GM18505 (cell line): ENCODE measurements at regions not wholly inside any gene's neighbourhood (a gene's known extent, or its start where the extent isn't known, plus 50 kb on each side); places are given as distances from the start of the nearest gene placed in this dataset.

Experiments
- ATAC-seq: cut with Tn5 transposase; IDR thresholded peaks from one replicate; pipeline ENCODE4 v1.9.1; 2021; ENCODE audit not compliant: unreplicated experiment
- POLR2A ChIP-seq: IDR thresholded peaks from 4 replicates; pipeline ENCODE4 v1.6.1; 2011; ENCODE audit warnings: borderline replicate concordance; ENCODE audit not compliant: insufficient read depth, insufficient read length; ENCODE audit errors: extremely low read depth

GRCh38 chr1:222114536-222115156, 372.8 kb upstream of the DUSP10 start:
- TF ChIP-seq POLR2A: no peak
- ATAC-seq: no peak

GRCh38 chr1:222109836-222110235, 367.9 kb upstream of the DUSP10 start:
- TF ChIP-seq POLR2A: no peak
- ATAC-seq: no peak

- TF ChIP-seq POLR2A: no peak
Observed at GRCh38 chr1:222107975-222108374, 366.1 kb upstream of the DUSP10 start.

DNA sequence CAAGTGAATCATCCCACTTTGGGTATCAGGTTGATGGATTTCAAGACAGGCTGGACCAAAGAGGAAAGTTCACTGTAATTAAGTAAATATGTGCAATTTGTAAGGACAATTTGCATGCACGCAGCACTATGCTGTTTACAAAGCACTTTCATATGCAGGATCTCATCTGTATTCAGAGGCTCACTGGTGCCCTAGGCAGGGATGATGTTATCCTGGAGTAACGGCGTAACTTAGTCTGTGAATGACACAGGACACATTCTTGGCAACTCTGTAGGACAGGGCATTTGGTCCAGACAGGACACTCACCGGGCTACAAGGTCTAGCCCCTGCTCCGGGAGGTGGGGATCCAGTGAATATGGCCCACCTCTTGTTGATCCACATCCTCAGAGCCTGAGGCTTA, 365.4 kb upstream of the DUSP10 start:
- ATAC-seq: no peak
- no peak for TF ChIP-seq POLR2A

More at GRCh38 chr1:222107975-222108374, 366.1 kb upstream of the DUSP10 start:
- no peak for ATAC-seq

- no peak for ATAC-seq
- no peak for TF ChIP-seq POLR2A
Observed at GRCh38 chr1:222106377-222106776, 364.5 kb upstream of the DUSP10 start.

GRCh38 chr1:222105861-222106260, 364.0 kb upstream of the DUSP10 start:
- no peak for ATAC-seq
- TF ChIP-seq POLR2A: no peak

- TF ChIP-seq POLR2A: no peak
- ATAC-seq: no peak
Observed at GRCh38 chr1:222105393-222105737, 363.5 kb upstream of the DUSP10 start.

DNA sequence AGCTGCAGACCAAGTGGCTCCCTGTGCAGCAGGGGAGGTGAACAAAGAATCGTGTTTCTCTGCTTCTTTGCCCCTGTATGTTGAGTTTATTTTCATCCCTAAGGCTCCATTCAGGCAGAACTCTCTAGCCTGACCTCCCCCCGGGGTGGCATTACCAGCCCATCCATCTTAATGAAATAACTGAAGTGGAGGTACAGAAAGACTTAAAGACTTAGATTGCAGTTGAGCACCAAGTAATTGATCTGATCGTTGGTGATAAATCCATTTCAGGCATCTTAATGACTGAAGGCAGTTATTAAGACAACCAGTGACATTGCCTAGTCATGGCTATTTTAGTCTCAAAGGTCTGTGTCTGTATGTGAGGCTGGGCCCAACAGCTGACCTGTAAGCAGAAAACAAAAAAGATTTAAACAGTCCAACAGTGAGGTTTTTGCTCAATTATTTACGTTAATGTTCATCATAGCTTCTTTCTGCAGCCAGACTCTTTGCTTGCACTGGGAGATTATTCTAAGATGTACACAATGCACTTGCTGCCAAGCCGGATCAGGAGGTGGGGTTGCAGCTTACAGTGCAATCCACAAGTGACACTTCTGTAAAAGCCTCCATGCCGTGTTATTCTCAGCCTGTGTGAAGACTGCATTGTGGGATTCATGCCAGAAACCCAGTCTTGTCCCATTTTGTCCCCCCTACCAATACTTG, 363.0 kb upstream of the DUSP10 start:
- no peak for TF ChIP-seq POLR2A

GRCh38 chr1:222104097-222104496, 362.2 kb upstream of the DUSP10 start:
- TF ChIP-seq POLR2A: no peak
- no peak for ATAC-seq

More for the DNA sequence above, 363.0 kb upstream of the DUSP10 start:
- ATAC-seq: no peak

- no peak for ATAC-seq
- TF ChIP-seq POLR2A: no peak
Observed at GRCh38 chr1:222099746-222100145, 357.9 kb upstream of the DUSP10 start.

DNA sequence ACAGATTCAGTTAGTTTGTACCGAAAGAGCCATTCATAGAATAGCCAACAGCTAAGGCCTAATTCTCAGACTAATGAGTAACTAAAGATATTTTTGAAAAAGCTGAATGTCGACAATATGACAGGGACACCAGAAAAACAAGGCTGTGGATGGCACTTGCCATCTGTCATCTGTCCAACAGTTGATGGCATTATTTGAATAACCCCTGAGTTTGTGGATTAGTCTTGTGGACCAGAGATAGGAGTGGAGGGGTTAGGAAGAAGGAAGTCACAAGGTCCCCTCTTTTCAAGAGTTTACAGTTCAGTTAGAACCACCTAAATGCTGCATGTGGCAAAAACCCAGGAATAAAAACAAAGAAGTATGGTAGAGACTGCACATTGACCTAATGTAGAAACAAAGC, 356.5 kb upstream of the DUSP10 start:
- TF ChIP-seq POLR2A: no peak
- no peak for ATAC-seq

DNA sequence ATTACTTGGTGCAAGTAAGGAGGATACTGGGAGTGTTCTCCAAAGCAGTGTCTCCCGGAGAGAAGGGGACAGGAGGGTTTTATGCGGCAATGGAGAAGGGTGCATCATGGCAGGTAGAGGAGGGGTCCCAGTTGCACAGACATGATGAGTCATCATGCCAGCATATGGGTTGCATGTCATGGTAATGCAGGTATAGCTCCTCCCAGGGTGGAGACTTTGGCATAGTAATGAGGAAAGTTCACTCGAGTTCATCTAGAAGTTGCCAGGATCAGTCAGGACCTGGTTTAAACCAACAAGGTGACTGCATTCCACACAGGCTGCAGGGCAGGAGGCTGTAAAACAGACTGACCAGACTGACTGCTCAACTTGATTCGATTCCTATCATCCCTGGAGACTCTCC, 355.7 kb upstream of the DUSP10 start:
- ATAC-seq: no peak
- TF ChIP-seq POLR2A: no peak

DNA sequence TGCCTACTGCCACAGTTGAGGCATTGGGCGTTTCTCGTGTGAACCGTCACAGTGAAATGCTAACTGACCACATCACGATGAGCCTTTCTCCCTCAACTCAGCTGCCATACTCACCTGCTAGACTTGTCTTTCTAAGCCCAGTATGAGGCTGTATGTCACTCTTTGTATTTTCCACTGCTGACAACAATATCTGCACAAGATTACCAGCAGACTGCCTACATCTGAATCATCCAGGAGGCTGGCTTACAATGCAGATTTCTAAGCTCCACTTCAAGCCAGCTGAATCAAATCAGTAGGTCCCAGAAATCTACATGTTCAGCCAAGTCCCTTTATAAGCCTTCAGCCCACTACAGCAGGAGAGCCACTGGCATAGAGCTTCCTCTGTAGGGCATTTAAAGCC, 355.0 kb upstream of the DUSP10 start:
- ATAC-seq: no peak
- no peak for TF ChIP-seq POLR2A

DNA sequence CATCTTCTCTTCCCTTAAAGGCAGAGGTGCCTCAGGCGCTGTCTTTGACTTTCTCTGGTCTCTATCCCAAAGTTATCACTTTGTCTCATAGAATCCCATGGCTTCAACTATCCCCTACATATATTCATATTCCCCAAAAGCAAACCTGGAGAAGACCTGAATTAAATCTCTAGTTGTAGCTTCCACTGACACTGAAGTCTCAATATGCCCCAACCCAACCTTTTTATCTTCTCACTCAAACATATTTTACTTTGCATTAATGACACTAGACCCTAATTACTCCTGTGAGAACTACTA, 354.5 kb upstream of the DUSP10 start:
- ATAC-seq: no peak
- no peak for TF ChIP-seq POLR2A
